Stimulated activated naive B cell treated with anti-CD40 and anti-IgM and Interleukin-4, amounts not matched to agents 10 μg/mL and 1 μg/mL and 100 μg/mL, for 72 hours (primary cell): ENCODE measurements at regions not wholly inside any gene's neighbourhood (a gene's known extent, or its start where the extent isn't known, plus 50 kb on each side); places are given as distances from the start of the nearest gene placed in this dataset.
"Not testable (repeated sequence)": the region's sequence is repeated elsewhere in the genome, so short reads cannot be mapped to it uniquely, and the experiment has no call there.

Experiments
- ATAC-seq, 2 donors: fragments of 150-1000 bp; cut with Tn5 transposase; replicated peaks; 2 replicates each; pipeline ENCODE4 v1.10.0; 2021; ENCODE audit warnings: moderate library complexity in 1 of 2
- DNase-seq: peaks from one replicate; pipeline ENCODE4 v3.0.0; 2021
- H3K27ac Mint-ChIP-seq: one replicate; pipeline ENCODE4 v1.8.0; 2022; ENCODE audit warnings: mild to moderate bottlenecking, mixed read lengths
- H3K27me3 Mint-ChIP-seq, 2 donors: one replicate each; pipeline ENCODE4 v1.8.0; 2022; ENCODE audit warnings: mixed read lengths in 2 of 2
- H3K36me3 Mint-ChIP-seq, 2 donors: one replicate each; pipeline ENCODE4 v1.8.0; 2022; ENCODE audit warnings: mixed read lengths in 2 of 2, mild to moderate bottlenecking in 1 of 2
- H3K4me1 Mint-ChIP-seq, 2 donors: one replicate each; pipeline ENCODE4 v1.8.0; 2022; ENCODE audit warnings: mixed read lengths in 2 of 2, mild to moderate bottlenecking in 1 of 2
- H3K4me3 Mint-ChIP-seq, 2 donors: one replicate each; pipeline ENCODE4 v1.8.0; 2022; ENCODE audit warnings: mild to moderate bottlenecking in 2 of 2, mixed read lengths in 2 of 2, moderate library complexity in 1 of 2
- H3K9me3 Mint-ChIP-seq, 2 donors: one replicate each; pipeline ENCODE4 v1.8.0; 2022; ENCODE audit warnings: mixed read lengths in 2 of 2, mild to moderate bottlenecking in 1 of 2

- Mint-ChIP-seq H3K9me3 (peaks cover 0 to 3% of the 10 kb centered on the region in 2 donors), H3K4me1 (no peaks in the 10 kb centered on the region), H3K27ac (no peak overlapping the region), H3K27me3 (no peaks in the 10 kb centered on the region), H3K36me3 (no peaks in the 10 kb centered on the region), H3K4me3 (no peak overlapping the region)
- DNase-seq = no peak
- no peak for ATAC-seq
Observed at GRCh38 chr4:84177831-84178542, 321.1 kb downstream of the NKX6-1 start.

- Mint-ChIP-seq H3K4me3 (no peak overlapping the region), H3K36me3 (no peaks in the 10 kb centered on the region), H3K27ac (no peak overlapping the region), H3K27me3 (no peaks in the 10 kb centered on the region), H3K4me1 (no peaks in the 10 kb centered on the region), H3K9me3 (peaks cover 0 to 3% of the 10 kb centered on the region in 2 donors)
- no peak for DNase-seq
- ATAC-seq = no peak
Observed at GRCh38 chr4:84176016-84176415, 323.1 kb downstream of the NKX6-1 start.

GRCh38 chr4:84171871-84172270, 327.2 kb downstream of the NKX6-1 start:
- Mint-ChIP-seq H3K4me3 (no peak overlapping the region), H3K36me3 (no peaks in the 10 kb centered on the region), H3K9me3 (peaks cover 0 to 3% of the 10 kb centered on the region in 2 donors), H3K27ac (no peak overlapping the region), H3K4me1 (no peaks in the 10 kb centered on the region), H3K27me3 (no peaks in the 10 kb centered on the region)
- DNase-seq (no peak), ATAC-seq (no peak)

- no peaks in the 10 kb centered on the region for H3K9me3 Mint-ChIP-seq
- no peak overlapping the region for H3K27ac Mint-ChIP-seq
- no peaks in the 10 kb centered on the region for H3K36me3 Mint-ChIP-seq
- no peaks in the 10 kb centered on the region for H3K4me1 Mint-ChIP-seq
- H3K4me3 Mint-ChIP-seq = no peak overlapping the region
- H3K27me3 Mint-ChIP-seq = peaks cover 0 to under 1% of the 10 kb centered on the region in 2 donors
- ATAC-seq (no peak), DNase-seq (no peak)
Observed at GRCh38 chr4:84167564-84167963, 331.5 kb downstream of the NKX6-1 start.

GRCh38 chr4:84167093-84167492, 332.0 kb downstream of the NKX6-1 start:
- ATAC-seq (no peak), DNase-seq (no peak)
- Mint-ChIP-seq H3K9me3 (no peaks in the 10 kb centered on the region), H3K4me1 (no peaks in the 10 kb centered on the region), H3K36me3 (no peaks in the 10 kb centered on the region), H3K27me3 (peaks cover 0 to 6% of the 10 kb centered on the region in 2 donors), H3K27ac (no peak overlapping the region), H3K4me3 (no peak overlapping the region)

GRCh38 chr4:84166486-84166885, 332.6 kb downstream of the NKX6-1 start:
- Mint-ChIP-seq H3K27ac (no peak overlapping the region), H3K27me3 (peaks cover 0 to 9% of the 10 kb centered on the region in 2 donors), H3K36me3 (no peaks in the 10 kb centered on the region), H3K4me1 (no peaks in the 10 kb centered on the region), H3K4me3 (no peak overlapping the region), H3K9me3 (no peaks in the 10 kb centered on the region)
- DNase-seq (no peak), ATAC-seq (no peak)

- DNase-seq (no peak), ATAC-seq (no peak)
- peaks cover 0 to 15% of the 10 kb centered on the region in 2 donors for H3K27me3 Mint-ChIP-seq
- H3K4me3 Mint-ChIP-seq = no peak overlapping the region
- H3K36me3 Mint-ChIP-seq = no peaks in the 10 kb centered on the region
- H3K9me3 Mint-ChIP-seq = no peaks in the 10 kb centered on the region
- no peak overlapping the region for H3K27ac Mint-ChIP-seq
- H3K4me1 Mint-ChIP-seq = no peaks in the 10 kb centered on the region
Observed at GRCh38 chr4:84164201-84164600, 334.9 kb downstream of the NKX6-1 start.

- peaks cover 0 to 15% of the 10 kb centered on the region in 2 donors for H3K27me3 Mint-ChIP-seq
- H3K4me3 Mint-ChIP-seq = no peak overlapping the region
- H3K4me1 Mint-ChIP-seq = no peaks in the 10 kb centered on the region
- no peak overlapping the region for H3K27ac Mint-ChIP-seq
- DNase-seq (no peak), ATAC-seq (no peak)
- no peaks in the 10 kb centered on the region for H3K36me3 Mint-ChIP-seq
- no peaks in the 10 kb centered on the region for H3K9me3 Mint-ChIP-seq
Observed at GRCh38 chr4:84159762-84160161, 339.3 kb downstream of the NKX6-1 start.

- H3K4me3 Mint-ChIP-seq = no peak overlapping the region
- H3K4me1 Mint-ChIP-seq = no peaks in the 10 kb centered on the region
- H3K27me3 Mint-ChIP-seq = peaks cover 0 to 15% of the 10 kb centered on the region in 2 donors
- H3K36me3 Mint-ChIP-seq = no peaks in the 10 kb centered on the region
- no peaks in the 10 kb centered on the region for H3K9me3 Mint-ChIP-seq
- ATAC-seq (no peak), DNase-seq (no peak)
- no peak overlapping the region for H3K27ac Mint-ChIP-seq
Observed at GRCh38 chr4:84158670-84159069, 340.4 kb downstream of the NKX6-1 start.

- no peak overlapping the region for H3K4me3 Mint-ChIP-seq
- no peaks in the 10 kb centered on the region for H3K4me1 Mint-ChIP-seq
- no peaks in the 10 kb centered on the region for H3K36me3 Mint-ChIP-seq
- H3K27ac Mint-ChIP-seq = no peak overlapping the region
- ATAC-seq = no peak
- DNase-seq = no peak
- no peaks in the 10 kb centered on the region for H3K27me3 Mint-ChIP-seq
- peaks cover 0 to 2% of the 10 kb centered on the region in 2 donors for H3K9me3 Mint-ChIP-seq
Observed at GRCh38 chr4:84151574-84151973, 347.5 kb downstream of the NKX6-1 start.

GRCh38 chr4:84150177-84150576, 348.9 kb downstream of the NKX6-1 start:
- DNase-seq = no peak
- Mint-ChIP-seq H3K4me3 (no peak overlapping the region), H3K27ac (no peak overlapping the region), H3K27me3 (no peaks in the 10 kb centered on the region), H3K36me3 (no peaks in the 10 kb centered on the region), H3K9me3 (peaks cover 0 to 2% of the 10 kb centered on the region in 2 donors), H3K4me1 (no peaks in the 10 kb centered on the region)
- ATAC-seq = no peak

GRCh38 chr4:84147831-84148230, 351.3 kb downstream of the NKX6-1 start:
- Mint-ChIP-seq H3K4me1 (no peaks in the 10 kb centered on the region), H3K27me3 (no peaks in the 10 kb centered on the region), H3K4me3 (no peak overlapping the region), H3K9me3 (peaks cover 0 to 2% of the 10 kb centered on the region in 2 donors), H3K27ac (no peak overlapping the region), H3K36me3 (no peaks in the 10 kb centered on the region)
- DNase-seq (no peak), ATAC-seq (no peak)

- no peak for DNase-seq
- H3K9me3 Mint-ChIP-seq = peaks cover 0 to 5% of the 10 kb centered on the region in 2 donors
- no peaks in the 10 kb centered on the region for H3K4me1 Mint-ChIP-seq
- no peak overlapping the region for H3K27ac Mint-ChIP-seq
- H3K4me3 Mint-ChIP-seq = no peak overlapping the region
- ATAC-seq = no peak
- H3K36me3 Mint-ChIP-seq = no peaks in the 10 kb centered on the region
- no peaks in the 10 kb centered on the region for H3K27me3 Mint-ChIP-seq
Observed at GRCh38 chr4:84146300-84146959, 352.7 kb downstream of the NKX6-1 start.

GRCh38 chr4:84145176-84145575, 353.9 kb downstream of the NKX6-1 start:
- H3K4me1 Mint-ChIP-seq = no peaks in the 10 kb centered on the region
- H3K27ac Mint-ChIP-seq = no peak overlapping the region
- no peaks in the 10 kb centered on the region for H3K36me3 Mint-ChIP-seq
- ATAC-seq = no peak
- DNase-seq = no peak
- no peak overlapping the region for H3K4me3 Mint-ChIP-seq
- peaks cover 0 to 5% of the 10 kb centered on the region in 2 donors for H3K9me3 Mint-ChIP-seq
- H3K27me3 Mint-ChIP-seq = no peaks in the 10 kb centered on the region

- not testable (repeated sequence) for H3K4me3 Mint-ChIP-seq, H3K27ac Mint-ChIP-seq, H3K36me3 Mint-ChIP-seq, H3K27me3 Mint-ChIP-seq, ATAC-seq, DNase-seq, H3K9me3 Mint-ChIP-seq, H3K4me1 Mint-ChIP-seq
Observed at GRCh38 chr4:84126911-84127310, 372.2 kb downstream of the NKX6-1 start.
